HG03354 (cell line): ENCODE measurements at regions not wholly inside any gene's neighbourhood (a gene's known extent, or its start where the extent isn't known, plus 50 kb on each side); places are given as distances from the start of the nearest gene placed in this dataset.
"Not testable (repeated sequence)": the region's sequence is repeated elsewhere in the genome, so short reads cannot be mapped to it uniquely, and the experiment has no call there.

Experiments used
- ATAC-seq: cut with Tn5 transposase; IDR thresholded peaks from one replicate; pipeline ENCODE4 v1.9.1; 2021; ENCODE audit warnings: mild to moderate bottlenecking; ENCODE audit not compliant: unreplicated experiment, poor library complexity, severe bottlenecking

DNA sequence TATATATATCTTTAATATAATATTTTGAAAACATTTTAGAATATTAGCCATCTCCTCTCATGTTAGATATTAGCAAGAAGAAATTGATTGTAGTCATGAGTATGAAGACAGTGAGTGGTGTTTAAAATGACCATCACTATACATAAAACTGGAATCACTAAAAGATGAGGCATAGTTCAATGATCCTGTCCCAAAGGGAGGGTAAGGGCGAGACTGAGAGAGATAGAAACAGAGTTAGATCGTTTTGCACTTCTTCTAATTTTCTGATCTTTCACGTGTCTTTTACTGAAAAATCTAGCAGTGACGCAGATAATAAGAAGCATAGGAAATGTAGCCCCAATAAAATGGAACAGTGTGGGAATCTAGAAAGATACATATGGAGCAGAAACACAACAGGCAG is 627.4 kb downstream of the SLC16A7 start:
- ATAC-seq: no peak

DNA sequence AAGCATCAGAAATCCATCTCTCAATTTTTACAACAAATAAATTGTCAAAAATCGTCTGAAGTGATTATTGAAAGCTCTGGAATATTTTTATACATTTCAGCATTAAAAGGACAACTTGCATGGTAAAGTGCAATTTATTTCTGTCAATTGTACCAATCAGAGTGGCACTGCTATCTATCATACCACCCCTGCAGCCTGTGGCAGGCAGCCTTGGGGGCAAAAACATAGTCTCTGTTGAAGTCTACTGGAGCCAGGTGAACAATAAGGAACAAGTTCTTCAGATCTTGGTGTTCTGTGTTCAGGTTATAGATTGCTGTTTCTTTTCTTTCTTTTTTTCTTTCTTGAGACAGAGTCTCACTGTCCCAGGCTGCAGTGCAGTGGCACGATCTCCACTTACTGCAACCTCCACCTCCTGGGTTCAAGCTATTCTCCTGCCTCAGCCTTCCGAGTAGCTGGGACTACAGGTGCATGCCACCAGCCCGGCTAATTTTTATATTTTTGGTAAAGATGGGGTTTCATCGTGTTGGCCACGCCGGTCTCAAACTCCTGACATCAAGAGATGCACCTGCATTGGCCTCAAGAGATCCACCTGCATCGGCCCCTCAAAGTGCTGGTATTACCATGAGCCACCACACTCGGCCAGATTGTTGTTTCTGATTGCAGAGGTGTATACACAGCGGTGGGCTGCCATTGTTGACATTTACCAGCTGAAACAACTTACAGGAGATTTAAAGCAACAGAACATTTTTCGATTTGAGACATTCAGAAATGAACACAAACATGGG is 629.6 kb downstream of the SLC16A7 start:
- ATAC-seq: no peak

DNA sequence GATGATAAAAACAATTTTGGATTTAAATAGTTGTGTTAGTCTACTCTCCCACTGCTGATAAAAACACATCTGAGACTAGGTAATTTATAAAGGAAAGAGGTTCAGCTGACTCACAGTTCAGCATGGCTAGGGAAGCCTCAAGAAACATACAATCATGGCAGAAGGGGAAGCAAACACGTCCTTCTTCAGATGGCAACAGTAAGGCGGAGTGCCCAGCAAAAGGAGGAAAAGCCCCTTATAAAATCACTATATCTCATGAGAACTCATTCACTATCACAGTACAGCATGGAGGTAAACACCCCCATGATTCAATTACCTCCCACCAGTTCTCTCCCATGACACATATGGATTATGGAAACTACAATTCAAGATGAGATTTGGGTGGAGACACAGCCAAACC is 632.1 kb downstream of the SLC16A7 start:
- no peak for ATAC-seq

DNA sequence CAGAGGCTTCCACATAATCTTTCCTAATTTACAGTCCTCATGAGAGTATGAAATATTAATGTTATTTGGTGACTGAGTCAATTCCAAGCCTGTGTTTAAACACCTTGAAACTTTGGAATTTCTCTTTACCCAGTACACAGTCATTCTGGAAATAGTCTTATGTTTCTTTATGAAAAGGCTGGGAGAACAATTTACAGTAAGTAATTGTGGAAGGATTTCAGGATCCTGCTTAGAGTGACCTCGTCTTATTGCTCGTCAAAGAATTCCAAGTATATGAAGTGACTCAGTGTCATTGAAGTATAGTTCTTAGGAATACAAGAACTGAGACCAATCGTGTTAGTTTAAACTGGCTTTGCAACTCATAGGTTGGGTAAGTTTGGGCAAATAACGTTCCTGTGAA is 634.2 kb downstream of the SLC16A7 start:
- ATAC-seq: no peak

GRCh38 chr12:60231303-60231702 is 635.5 kb downstream of the SLC16A7 start:
- ATAC-seq: no peak

DNA sequence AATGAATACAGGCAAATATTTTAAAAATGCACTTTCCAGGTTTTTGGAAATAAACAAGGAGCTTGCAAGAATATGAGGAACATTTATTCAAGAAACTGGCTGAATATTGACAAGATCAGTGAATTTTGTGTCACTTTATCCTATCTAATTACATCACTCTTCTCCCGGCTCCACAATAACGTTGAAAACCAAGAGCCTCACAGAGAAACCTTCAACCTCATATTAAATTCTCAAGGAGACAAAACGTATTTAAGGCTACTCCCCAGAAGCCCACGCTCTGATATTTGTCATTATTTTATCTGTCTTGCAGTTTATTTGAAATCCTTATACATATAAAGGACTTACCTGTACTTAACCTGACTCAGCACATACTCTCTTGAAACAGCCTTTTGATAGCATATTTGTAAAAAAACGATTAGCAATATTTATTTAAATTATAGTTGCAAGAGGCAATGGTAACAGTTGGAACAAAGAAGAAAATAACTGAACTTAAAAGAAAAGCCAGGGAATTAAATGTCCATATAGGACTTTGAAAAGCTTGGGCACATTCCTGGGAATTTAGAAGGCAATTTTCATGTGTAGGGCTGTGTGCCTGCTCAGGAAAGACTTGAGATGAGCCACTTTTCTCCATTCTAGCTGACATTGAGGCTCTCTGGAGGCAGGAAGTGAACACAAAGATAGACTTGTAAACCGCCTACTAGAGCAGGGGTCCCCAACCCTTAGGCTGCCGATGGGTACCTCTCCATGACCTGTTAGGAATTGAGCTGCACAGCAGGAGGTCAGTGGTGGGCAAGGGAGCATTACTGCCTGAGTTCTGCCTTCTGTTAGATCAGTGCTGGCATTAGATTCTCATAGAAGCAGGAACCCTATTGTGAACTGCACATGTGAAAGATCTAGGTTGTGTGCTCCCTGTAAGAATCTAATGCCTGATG is 636.4 kb downstream of the SLC16A7 start:
- no peak for ATAC-seq

GRCh38 chr12:60234611-60235195 is 638.9 kb downstream of the SLC16A7 start:
- ATAC-seq: not testable (repeated sequence)

GRCh38 chr12:60235261-60235660 is 639.4 kb downstream of the SLC16A7 start:
- ATAC-seq: no peak

DNA sequence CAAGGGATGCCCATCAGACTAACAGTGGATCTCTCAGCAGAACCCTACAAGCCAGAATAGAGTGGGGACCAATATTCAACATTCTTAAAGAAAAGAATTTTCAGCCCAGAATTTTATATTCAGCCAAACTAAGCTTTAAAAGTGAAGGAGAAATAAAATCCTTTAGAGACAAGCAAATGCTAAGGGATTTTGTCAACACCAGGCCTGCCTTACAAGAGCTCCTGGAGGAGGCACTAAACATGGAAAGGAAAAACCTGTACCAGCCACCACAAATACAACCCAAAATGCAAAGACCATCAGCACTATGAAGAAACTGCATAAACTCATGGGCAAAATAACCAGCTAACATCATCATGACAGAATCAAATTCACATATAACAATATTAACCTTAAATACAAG is 640.6 kb downstream of the SLC16A7 start:
- not testable (repeated sequence) for ATAC-seq

DNA sequence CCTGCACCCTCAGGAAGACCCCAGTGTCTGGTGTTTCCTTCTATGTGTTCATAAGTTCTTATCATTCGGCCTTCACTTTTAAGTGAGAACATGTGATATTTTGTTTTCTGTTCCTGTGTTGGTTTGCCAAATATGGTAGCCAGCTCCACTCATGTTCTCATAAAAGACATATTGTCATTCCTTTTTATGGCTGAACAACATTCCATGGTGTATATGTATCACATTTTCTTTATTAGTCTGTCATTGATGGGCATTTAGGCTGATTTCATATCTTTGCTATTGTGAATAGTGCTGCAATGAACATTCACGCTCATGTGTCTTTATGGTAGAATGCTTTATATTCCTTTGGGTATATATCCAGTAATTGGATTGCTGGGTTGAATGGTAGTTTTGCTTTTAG is 645.1 kb downstream of the SLC16A7 start:
- no peak for ATAC-seq

DNA sequence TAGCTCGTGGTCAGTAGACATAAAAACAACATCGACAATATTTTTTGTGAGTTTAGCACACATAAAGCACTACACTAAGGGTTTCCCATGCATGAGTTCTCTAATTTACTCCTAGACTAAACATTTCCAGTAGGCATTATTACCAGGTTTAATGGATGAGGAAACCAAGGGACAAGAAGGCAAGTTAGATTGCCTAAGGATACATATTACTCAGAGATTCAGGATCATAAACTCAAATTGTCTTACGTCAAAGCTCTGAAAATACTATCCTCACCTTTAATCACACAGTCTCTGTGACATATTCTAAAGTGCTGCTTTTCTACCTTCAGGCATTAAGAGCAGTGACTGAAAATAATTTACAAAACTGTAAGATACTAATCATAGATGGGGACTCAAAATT is 655.3 kb downstream of the SLC16A7 start:
- no peak for ATAC-seq

DNA sequence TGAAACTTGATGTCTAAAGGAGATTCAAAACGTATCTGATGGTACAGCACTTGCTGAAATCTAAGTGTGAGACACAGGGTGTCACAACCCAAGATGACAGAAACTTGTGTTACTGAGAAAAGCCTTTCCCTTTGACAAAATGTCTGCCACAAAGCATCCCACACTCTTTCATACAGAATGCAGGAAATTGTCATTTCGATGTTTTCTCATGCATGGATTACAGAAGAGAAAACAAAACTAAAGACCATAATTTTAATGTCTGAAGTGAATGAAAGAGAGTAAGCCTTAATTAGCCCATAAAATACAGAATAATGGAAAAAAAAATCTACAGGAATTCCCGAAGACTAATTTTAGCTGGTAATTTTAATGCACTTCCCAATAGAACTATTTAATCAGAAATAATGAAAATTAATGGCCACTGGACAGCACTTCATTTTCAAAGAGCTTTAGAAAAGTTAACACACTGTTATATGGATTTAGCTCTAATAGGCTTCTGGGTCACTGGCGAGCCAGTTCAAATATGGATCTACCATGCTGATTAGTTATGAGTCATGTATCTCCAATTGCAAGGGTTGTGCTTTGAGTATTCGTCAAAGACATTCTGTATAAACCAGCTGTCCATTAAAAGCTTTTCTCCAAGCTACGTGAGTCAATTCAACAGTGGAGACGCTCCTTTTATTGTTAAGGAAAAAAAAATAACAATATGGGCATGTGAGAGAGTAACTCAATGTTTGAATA is 656.7 kb downstream of the SLC16A7 start:
- no peak for ATAC-seq

GRCh38 chr12:60255044-60255443 is 659.2 kb downstream of the SLC16A7 start:
- ATAC-seq: no peak

DNA sequence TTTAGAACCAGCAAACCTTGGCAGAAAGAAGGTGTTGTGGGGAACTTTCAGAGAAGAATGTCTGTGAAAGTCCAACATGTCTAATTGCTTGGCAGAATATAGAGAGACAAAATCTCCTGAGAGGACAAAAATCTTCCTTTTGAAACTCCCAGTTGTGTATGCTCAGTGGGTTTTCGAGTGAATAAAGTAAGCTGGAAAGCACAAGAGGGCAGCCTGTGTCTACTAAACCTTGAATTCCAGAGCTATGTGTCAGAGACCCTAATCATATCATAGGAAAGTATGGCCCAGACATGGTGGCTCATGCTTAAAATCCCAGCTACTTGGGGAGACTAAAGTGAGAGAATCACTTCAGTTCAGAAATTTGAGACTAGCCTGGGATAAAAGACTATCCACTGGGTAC is 661.2 kb downstream of the SLC16A7 start:
- no peak for ATAC-seq

DNA sequence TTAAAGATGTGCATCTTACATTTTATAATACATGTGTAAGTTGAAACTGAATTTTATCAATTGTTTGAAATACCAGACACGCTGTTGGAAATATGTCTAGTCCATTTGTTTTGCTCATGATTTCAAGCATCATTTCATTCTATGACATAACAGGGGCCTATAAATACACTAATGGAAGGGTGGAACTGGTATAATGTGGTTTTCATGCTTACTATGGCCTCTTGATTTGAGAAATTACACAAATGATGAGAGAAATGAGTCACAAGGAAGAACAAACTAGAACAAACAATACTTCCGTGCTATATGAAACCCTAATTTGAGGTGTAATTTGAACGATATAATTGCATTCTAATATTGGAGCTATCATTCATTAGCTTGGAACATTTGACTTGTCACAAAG is 663.4 kb downstream of the SLC16A7 start:
- ATAC-seq: no peak

DNA sequence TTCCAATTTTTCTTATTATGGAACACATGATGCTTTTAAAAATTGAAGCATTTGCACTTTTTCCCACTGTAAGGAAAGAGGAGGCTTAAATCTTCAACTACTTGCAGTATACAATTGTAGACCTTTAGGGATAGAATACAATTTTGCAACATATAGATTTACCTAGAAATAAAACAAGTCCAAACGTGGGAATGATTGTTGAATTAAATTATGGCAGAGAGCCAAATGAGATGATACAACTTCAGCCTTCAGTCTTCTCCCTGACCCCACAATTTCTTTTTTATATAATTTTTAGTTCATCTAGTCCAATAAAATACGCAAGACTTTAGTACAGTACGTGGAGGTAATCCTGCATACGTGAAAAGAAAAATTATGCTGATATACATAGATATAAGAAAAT is 666.5 kb downstream of the SLC16A7 start:
- ATAC-seq: no peak

GRCh38 chr12:60263161-60263560 is 667.3 kb downstream of the SLC16A7 start:
- ATAC-seq: no peak

- ATAC-seq: no peak
Measured at GRCh38 chr12:60263836-60264493, 668.1 kb downstream of the SLC16A7 start.

DNA sequence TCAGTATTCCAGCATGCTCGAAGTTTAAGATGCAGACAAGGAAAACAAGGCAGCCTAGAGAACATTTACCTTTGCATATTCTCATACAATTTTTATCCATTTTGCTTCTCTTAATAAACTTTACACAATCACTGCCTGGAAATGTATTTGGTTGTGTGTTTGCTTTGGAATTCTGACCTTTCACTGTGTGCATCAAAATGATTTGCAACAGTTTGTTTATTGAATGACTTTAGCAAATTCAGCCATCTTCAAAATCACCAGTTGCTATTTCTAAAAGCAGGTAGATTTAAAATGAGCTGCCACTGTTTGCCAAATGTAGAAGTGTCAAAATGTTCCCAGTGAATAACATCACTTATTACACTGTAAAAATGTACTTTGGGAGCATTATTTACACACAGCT is 669.9 kb downstream of the SLC16A7 start:
- ATAC-seq: no peak
